Fibroblast of skin of abdomen (primary cell): ENCODE measurements at regions not wholly inside any gene's neighbourhood (a gene's known extent, or its start where the extent isn't known, plus 50 kb on each side); places are given as distances from the start of the nearest gene placed in this dataset.
A peak's percentile ranks its signal among the peaks of the same experiment; 100 is the strongest.
"Not testable (repeated sequence)": the region's sequence is repeated elsewhere in the genome, so short reads cannot be mapped to it uniquely, and the experiment has no call there.

Experiments used
- DNase-seq: peaks from one replicate; pipeline ENCODE4 v3.0.0-alpha.2; 2013

DNA sequence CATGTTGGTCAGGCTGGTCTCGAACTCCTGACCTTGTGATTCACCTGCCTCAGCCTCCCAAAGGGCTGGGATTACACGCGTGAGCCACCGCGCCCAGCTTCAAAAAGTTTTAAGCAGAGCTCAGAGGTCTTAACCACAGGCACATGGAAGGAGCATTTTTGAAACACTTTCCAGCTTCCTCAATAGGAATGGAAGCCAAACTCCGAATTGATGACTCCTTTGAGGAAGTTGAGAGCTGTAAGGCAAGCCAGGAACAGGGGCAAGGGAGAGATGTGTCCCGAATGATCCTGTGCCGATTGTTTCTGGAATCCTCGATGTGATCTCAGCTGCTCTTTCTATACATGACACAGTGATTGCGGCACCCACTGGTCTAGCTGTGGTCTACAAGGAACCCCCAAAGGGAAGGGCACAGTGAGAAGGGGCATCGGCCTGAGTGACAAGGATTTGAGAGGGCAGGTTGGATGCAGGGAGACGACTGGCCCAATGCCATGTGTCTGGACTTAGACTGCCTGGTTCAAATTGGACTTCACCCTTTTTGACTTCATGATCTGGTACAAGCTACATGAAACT, 116.2 kb downstream of the ADRA2C start:
- peak; percentile 41 for DNase-seq

DNA sequence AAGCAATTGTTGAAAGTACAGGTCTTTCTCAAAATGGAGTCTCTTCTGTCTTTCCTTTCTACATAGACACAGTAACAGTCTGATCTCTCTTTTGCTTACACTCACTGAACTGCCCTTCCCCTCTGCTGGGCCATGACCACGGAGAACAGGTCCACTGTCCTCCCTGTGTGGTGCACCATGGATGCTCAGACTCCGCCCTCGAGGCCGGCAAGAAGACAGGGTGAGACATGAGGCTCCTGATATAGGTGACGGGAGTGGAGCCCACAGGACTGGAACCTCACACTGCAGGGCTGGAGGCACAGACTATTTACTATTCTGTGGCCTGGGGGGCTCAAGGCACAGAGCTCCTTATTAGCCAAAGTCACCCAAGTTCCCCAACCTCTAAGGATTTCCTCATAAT, 118.1 kb downstream of the ADRA2C start:
- DNase-seq, result not testable (repeated sequence)

DNA sequence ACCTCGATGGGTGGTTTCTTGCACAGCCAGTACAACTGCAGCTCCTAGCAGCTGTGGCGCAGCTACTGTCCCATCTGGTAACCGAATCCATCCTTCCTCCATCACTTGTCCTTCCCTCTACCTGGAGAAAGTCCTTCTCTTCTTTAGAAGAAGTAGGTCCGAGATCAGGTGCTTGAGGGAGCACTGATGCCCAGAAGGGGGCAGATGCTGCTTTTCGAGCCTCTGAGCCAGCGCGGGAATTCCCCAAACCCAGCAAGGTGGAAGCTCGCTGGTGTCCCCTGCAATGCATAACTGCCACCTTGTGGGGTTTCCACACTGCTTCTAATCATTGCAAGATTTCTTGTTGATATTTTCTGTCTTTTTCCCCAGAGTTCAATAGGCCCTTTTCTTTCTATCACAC, 127.4 kb downstream of the ADRA2C start:
- DNase-seq, result not testable (repeated sequence)

DNA sequence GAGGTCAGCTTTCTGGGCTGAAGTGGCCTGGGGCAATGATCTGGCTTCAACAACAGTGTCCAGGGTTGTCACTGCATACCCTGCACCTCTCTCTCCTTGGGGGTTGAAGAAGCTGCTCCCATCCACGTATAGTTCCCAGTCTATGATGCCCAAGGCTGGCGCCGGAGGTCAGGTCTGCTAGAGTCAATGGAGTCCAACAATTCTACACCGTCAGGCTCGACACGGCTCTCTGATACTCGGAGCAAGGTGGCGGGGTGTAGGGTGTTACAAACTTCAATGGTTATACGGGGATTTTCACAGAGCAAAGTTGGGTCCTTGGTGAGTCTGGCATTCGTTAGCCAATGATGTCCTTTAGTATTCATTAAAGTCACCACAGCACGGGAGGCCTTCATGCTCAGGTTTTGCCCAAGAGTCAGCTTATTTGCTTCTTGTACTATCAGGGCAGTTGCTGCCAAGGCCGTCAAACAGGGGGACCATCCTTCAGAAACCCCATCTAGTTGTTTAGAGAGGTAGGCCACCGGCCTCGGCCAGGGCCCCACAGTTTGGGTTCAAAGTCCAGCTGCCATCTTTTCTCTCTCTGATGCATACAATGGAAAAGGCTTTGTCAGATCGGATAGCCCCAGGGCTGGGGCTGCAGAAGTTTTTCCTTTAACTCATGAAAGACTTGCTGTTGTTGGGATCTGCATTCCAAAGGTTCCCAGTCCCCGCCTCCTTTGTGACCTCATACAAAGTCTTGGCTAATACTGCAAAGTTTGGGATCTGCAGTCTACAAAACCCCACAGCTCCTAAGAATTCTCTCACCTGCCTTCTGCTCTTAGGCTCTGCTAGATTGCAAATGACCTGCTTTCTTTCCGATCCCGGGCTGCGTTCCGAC, 128.1 kb downstream of the ADRA2C start:
- not testable (repeated sequence) for DNase-seq

DNA sequence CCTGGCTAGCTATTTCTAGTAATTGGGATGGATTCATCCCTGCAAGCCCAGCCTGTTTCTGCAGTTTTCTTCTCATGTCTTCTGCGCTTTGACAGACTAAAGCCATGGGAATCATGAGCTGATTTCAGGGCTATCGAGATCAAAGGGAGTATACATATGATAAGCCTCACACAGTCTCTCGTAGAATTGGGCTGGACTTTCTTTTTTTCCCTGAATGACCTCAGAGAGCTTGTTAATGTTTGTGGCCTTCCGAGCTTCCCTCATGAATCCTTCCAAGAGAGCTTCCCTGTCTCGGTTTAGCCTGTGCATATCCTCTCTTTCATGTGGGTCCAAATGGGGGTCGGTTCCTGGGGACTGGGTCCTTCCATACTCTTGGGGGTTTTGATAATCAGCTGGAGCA, 130.3 kb downstream of the ADRA2C start:
- DNase-seq, result no peak

DNA sequence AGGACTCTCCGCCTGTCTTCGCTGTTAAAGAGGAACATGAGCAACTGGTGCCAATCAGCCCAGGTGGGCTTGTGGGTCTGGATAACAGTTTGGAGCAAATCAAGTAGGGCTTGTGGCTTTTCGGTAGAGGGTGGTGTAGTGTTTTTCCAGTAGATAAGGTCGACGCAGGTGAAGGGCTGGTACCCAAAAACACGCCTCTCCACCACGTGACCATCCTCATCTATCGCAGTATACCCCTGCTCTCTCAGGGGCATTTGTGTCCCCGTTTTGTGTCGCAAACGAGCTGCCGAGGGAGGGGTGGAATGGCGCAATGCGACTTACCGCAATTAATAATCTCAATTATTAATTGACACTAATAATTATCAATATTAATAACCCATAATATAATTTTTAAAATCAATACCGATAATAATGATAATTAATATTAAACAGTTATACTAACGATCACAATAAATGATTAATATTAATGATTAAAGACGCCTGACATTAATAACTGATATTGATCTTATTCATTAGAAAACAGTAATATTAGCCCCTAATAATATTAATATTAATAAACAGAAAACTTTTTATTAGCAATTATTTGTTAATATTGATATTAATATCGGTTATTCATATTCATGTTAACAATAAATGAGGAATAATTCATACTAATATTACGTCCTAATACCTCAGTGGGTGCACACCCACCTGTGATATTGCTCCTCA, 130.8 kb downstream of the ADRA2C start:
- DNase-seq, result not testable (repeated sequence)

DNA sequence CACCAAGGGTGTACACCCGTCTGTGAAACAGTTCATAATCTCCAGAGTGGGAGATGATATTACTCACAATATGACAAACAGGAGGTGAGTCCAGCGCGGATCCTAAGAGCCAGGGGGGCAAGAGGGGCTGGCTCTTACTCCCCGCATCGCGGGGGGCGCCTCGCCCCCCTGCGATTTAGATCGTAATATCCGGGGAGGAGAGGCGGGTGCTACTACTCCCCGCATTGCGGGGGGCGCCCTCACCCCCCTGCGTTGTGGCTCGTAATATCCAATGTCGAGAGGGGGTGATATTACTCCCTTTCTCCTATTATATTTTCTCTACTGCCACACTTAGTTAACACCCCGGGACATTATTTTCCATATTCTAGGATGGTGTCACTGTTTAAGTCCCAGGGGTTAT, 131.9 kb downstream of the ADRA2C start:
- DNase-seq, result no peak

DNA sequence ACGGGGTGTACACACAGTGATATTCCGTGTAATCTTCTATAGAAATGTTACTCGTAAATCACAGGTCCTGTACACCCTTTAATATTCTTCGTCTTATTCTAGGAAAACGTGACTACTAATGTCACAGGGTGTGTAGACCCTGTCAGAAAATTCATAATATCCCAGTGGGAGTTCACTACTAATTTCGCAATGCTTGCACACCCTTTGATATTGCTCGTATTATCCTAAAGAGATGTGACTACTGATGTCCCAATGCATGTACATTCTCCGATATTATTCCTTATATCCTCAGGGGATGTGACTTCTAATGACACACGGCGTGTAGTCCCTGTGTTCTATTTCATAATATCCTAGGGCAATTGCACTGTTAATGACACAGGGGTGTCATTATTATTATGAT, 132.7 kb downstream of the ADRA2C start:
- DNase-seq, result not testable (repeated sequence)

DNA sequence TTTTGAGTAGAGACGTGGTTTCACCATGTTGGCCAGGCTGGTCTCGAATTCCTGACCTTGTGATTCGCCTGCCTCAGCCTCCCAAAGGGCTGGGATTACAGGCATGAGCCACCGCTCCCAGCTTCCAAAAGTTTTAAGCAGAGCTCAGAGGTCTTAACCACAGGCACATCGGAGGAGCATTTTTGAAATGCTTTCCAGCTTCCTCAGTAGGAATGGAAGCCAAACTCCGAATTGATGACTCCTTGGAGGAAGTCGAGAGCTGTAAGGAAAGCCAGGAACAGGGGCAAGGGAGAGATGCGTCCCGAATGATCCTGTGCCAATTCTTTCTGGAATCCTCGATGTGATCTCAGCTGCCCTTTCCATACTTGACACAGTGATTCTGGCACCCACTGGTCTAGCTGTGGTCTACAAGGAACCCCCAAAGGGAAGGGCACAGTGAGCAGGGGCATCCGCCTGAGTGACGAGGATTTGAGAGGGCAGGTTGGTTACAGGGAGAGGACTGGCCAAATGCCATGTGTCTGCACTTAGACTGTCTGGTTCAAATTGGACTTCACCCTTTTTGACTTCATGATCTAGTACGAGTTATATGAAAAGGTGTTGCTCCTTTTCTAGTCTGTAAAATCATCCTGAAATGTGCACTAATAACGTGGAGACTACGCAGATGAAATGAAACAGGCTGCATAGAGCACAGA, 138.2 kb downstream of the ADRA2C start:
- DNase-seq, result peak; percentile 60

DNA sequence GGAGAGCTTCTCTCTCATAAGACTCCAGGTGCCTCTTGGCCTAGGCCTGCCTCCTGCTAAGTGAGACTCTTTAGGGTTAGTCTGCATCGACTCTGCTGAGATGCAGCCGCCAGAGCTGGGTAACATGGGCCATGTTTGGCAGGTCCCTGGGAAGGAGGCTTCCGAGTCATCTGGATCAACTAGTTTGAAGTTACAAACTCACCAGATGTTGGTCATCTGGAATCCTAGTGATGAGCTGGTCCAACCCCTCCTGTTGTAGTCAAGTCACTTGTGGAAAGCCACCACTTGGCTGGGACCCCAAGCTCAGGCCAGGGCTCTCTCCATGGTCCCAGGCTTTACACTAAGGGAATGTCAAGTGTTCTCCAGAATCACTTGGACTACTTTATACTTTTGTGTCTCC, 143.4 kb downstream of the ADRA2C start:
- not testable (repeated sequence) for DNase-seq

DNA sequence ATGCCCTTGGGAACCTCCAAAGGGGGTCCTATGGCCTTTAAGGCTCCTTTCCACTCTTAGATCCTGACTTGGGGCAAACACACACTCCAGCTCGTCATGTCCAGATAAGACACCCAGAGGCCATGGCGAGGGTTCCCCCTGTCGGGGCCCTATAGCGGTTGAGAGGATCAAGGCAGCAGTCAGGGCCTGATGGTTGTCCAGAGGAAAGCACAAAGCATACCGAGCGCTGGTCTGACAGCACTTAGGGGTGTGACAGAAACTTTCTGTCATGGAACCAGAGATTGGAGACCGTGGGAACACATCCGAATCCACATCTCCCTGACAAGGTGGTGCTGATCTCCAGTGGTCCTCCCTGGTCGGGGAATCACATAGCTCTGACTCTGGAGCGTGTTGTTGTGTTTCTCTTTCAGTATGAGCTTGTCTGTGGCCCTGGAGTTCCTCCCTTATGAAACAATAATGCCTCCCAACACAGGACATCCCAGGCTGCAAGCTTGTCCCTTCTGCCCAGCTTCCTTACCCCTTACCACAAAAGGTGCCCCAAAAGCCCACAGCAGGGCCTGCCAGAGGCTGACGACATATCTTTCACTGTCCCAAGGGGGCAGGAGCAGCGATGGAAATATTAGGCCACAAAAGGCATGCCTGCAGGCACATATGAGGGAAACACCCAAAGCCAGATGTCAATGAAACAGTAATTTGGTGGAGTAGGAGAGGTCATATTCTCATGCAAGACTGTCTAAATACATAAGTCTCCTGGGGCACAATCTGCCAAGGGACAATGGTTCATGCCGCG, 144.2 kb downstream of the ADRA2C start:
- not testable (repeated sequence) for DNase-seq

DNA sequence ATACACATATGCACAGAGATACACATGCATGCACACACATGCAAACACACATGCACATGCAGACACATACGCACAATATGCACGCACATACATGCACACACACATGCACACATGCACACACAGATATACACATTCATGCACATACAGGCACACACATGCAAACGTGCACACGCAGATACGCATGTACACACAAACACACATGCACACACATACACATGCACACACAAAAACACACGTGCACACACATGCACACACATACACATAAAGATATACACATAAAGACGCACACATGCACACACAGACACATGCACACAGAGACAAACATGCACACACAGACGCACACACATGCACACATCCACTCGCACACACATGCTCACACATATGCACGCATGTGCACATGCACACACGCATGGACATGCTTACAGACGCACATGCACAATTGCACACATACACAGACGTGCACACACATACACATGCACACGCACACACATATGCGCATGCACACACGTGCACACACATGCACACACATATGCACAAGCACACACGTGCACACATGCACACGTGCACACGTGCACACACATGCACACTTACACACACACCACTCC, 145.2 kb downstream of the ADRA2C start:
- no peak for DNase-seq

DNA sequence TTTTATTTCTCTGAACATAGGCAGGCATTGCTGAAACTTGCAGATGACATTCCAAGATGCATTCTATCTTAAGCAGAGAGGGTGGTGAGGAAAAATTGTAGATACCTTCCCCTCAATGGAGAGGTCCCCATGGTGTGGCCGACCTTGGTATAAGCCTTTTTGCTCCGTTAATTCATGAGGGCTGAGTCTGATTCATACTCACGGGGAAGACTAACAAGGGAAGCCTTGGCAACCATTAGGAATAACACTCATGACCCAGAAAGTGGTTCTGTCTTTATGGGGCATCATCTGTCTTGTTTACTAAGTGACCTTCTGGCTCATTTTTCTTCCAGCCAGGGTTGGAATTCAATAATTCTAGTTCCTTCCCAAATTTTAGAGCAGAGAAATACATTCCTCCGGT, 148.3 kb downstream of the ADRA2C start:
- not testable (repeated sequence) for DNase-seq

DNA sequence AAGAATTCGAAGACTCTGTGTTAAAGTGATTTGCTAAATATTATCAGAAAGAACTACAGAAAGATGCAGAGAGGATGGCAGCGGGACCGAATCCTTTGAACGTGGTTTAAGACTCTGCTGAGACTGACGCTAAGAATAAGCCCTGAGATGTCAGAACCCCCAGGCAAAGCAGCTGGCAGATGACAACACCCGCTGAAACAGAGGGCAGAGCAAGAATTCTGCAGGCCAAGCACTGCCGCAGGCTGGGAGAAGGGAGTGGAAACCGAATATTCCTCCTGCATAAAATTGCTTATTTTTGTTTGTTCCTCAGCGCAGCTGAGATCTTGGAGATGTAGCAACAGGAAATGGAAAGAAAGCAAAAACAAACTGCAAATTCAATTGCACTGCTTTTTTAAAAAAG, 153.3 kb downstream of the ADRA2C start:
- DNase-seq, result not testable (repeated sequence)

DNA sequence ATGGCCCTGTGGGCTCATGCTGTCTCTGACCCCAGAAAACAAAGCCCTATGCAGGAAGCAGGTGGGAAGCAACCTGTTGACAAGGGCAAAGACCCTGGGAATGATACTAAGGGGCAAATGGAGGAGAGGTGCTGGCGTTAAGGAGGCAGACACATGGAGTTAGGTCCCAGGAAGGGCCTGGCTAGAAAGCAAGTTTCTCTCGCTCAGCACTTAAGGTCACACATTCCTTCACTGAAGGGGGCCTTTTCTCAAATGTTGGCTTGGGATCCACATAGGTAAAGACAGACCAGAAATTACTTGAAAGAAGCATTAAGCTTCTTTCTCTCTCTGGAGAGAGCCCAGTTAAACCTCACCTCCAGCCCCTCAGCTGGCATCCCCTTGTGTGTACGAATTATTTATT, 155.7 kb downstream of the ADRA2C start:
- not testable (repeated sequence) for DNase-seq

DNA sequence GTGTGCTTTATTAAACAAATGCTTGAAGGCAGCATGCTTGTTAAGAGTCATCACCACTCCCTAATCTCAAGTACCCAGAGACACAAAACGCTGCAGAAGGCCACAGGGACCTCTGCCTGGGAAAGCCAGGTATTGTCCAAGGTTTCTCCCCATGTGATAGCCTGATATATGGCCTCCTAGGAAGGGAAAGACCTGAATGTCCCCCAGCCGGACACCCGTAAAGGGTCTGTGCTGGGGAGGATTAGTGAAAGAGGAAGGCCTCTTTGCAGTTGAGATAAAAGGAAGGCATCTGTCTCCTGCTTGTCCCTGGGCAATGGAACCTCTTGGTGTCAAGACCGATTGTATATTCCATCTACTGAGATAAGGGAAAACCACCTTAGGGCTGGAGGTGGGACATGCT, 159.7 kb downstream of the ADRA2C start:
- DNase-seq, result not testable (repeated sequence)

DNA sequence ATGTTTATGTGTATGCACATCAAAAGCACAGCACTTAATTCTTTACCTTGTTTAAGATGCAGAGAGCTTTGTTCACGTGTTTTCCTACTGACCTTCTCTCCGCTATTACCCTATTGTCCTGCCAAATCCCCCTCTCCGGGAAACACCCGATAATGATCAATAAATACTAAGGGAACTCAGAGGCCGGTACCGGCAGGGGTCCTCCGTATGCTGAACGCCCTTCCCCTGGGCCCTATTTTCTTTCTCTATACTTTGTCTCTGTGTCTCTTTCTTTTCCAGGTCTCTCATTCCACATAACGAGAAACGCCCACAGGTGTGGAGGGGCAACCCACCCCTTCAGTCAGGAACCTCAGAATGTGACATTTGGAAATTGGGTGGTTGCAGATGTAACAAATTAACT, 160.1 kb downstream of the ADRA2C start:
- not testable (repeated sequence) for DNase-seq

DNA sequence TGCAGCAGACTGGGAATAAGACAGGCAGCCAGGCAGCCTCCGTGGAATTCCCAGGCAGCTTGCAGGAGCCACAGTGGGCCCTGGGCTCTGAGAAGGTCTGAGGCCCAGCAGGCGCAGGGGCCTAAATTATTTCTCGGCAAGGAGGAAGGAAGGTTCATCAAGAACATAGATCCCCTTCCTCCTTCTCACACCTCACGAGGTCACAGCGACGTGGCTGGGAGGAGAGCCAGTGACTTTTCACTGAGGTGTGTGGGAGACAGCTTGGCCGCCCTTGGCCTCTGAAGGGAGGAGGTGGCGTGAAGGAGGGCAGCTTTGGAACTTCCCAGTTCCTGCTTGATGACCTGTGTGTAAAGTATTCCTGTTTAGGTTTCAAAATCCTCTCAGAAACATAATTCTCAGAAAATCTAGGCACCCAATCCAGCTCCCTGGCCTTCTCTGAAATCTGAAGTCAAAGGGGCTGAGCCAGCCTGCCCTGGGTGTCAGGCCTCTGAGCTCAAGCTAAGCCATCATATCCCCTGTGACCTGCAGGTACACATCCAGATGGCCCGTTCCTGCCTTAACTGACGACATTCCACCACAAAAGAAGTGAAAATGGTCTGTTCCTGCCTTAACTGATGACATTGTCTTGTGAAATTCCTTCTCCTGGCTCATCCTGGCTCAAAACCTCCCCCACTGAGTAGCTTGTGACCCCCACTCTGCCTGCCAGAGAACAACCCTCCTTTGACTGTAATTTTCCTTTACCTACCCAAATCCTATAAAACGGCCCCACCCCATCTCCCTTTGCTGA, 161.0 kb downstream of the ADRA2C start:
- DNase-seq, result not testable (repeated sequence)

DNA sequence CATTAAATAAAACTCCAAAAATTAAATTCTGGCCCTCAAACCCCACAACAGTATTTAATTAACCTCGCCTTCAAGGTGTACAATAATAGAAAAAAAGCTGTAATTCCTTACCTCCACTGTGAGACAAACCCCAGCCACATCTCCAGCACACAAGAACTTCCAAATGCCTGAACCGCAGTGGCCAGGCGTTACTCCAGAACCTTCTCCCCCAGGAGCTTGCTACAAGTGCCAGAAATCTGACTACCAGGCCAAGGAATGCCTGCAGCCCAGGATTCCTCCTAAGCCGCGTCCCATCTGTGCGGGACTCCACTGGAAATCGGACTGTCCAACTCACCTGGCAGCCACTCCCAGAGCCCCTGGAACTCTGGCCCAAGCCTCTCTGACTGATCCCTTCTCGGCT, 163.2 kb downstream of the ADRA2C start:
- DNase-seq, result peak; percentile 25

DNA sequence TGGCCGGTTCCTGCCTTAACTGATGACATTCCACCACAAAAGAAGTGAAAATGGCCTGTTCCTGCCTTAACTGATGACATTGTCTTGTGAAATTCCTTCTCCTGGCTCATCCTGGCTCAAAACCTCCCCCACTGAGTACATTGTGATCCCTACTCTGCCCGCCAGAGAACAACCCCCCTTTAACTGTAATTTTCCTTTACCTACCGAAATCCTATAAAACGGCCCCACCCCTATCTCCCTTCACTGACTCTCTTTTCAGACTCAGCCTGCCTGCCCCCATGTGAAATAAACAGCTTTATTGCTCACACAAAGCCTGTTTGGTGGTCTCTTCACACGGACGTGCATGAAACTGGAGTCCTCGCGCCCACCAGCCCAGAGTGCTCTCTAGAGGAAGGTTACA, 166.5 kb downstream of the ADRA2C start:
- DNase-seq, result not testable (repeated sequence)

DNA sequence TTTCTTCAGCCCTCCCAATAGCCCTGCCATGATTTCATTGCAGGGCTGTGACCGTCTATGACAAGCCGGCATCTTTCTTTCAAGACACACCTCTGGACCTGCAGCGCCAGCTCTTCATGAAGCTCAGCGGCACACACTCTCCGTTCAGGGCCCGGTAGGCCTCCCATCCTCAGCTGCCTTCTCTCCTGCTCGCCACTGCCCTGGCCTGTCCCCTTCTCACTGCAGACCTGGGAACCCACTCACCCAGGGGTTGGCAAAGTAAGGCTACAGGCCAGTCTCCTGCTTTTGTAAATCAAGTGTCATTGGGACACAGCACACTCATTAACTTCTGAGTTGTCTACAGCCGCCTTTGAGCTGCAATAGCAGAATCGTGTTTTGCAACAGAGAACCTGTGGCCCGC, 169.2 kb downstream of the ADRA2C start:
- DNase-seq, result not testable (repeated sequence)
